IPS DF 19.7 (cell line): ENCODE measurements at regions not wholly inside any gene's neighbourhood (a gene's known extent, or its start where the extent isn't known, plus 50 kb on each side); places are given as distances from the start of the nearest gene placed in this dataset.

Experiments
- DNase-seq: peaks from one replicate; pipeline ENCODE4 v3.0.0-alpha.2; 2013; ENCODE audit warnings: low read depth, low spot score

DNA sequence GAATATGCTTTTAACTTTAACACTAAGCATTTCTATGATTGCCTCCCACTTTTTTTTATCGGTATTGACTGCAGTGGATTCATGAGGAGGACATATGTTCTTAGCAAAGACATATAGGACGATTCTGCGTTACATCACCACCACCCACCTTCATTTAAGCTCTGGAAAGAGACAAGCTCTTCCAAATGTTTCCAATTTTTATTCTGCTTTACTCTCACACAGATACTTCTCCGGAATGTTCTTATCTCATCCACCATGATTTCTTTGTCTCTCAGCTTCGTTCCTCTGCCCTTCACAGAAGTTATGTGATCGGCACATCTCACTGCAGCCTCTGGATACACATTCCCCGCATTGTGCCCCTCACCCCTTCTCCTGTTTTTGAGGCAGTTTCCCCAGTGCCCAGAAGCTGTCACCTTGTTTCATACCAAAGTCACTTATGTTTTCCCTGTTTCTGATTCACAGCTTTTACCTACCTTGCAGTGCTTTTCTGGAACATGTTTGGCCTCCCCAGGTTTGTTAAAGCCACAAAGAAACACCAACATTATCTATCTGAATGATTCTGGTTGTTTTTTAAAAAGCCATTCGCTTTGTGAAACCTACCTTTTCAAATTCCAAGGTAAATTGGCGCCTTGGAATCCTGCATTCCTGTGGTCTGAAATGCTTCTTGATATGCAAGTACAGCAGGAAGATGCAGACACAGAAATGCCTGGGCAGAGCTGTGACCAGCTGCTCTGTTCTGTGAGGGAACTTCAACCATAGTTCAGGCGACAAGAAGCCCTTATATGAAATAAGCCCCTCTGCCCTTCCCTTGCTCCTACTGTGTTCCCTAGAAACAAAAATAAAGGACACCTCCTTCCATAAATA, 1020.2 kb downstream of the TTLL7 start:
- DNase-seq: peak; percentile 69

GRCh38 chr1:82972841-82973553, 1025.9 kb downstream of the TTLL7 start:
- no peak for DNase-seq

GRCh38 chr1:82969340-82969739, 1029.6 kb downstream of the TTLL7 start:
- DNase-seq: no peak

GRCh38 chr1:82962658-82963057, 1036.3 kb downstream of the TTLL7 start:
- DNase-seq: no peak

- no peak for DNase-seq
Observed at GRCh38 chr1:82950606-82951200, 1048.2 kb downstream of the TTLL7 start.

GRCh38 chr1:82948386-82948785, 1050.5 kb downstream of the TTLL7 start:
- DNase-seq: no peak

DNA sequence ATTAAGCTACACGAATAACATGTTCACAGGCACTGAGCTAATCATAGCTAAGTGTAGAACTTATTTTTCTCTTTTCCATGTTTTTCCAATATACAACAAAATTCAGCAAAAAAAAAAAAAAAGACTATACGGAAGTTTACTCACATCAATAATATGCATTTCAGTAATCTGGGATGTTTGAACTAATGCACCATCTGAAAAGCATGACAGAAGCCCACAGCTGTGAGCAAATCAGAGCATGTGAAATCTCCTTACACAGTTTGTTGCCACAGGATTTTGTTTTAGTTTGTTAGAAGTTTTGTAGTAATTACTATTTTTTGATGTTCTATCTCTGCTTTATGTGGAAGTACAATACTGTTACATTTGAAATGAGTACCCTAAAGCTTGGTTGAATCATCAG, 1051.7 kb downstream of the TTLL7 start:
- DNase-seq: no peak

- DNase-seq: no peak
Observed at GRCh38 chr1:82946096-82946605, 1052.8 kb downstream of the TTLL7 start.

DNA sequence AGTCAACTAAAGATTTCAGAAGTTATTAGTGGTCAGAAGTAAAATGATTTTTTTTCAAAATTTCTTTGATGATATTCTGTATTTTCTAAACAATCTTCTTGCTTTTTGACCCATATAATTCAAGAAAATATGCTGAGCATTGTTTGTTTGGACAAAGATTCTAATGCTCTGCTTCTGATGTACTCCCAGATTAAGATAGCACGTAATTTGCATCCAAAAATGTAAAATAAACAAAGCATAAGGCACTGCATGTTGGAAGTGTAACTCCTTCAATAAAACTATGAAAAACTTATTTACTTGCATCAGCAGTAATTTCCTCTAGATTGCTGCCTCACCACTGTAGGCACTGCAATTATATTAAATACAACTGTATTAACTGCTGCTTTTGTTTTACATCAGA, 1054.1 kb downstream of the TTLL7 start:
- no peak for DNase-seq

DNA sequence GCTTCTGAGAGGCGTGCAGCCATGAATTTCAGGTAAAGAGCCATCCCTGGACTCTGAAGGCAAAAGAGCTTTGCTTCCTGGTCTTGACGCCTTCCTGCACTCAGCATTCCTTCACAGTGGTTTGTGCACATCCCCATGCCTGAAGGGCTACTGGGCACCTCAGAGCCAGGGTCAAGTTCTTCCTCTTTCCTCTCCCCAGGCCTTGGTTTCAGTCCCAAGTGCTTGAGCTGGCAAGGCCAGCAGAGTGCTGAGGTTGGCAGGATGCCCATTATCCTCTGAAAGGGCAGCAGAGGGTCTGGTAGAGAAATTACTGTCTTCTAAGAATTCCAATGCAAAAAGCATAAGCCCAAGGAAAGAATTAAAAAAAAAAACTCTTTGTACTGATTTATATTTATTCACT, 1064.9 kb downstream of the TTLL7 start:
- no peak for DNase-seq

DNA sequence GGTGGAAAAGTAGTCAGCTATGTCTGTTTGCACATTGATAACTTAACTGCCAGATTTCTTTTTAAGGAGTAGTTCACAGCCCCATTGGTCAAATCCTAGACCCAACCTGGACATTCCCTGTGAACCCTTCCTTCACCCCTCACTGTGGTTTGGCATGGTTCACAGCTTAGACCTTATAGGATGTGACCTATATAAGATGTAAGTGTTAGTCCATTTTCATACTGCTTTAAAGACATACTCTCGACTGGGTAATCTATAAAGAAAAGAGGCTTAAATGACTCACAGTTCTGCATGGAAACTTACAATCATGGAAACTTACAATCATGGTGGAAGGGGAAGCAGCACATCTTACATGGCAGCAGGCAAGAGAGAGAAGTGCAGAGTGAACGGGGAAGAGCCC, 1066.2 kb downstream of the TTLL7 start:
- no peak for DNase-seq

DNA sequence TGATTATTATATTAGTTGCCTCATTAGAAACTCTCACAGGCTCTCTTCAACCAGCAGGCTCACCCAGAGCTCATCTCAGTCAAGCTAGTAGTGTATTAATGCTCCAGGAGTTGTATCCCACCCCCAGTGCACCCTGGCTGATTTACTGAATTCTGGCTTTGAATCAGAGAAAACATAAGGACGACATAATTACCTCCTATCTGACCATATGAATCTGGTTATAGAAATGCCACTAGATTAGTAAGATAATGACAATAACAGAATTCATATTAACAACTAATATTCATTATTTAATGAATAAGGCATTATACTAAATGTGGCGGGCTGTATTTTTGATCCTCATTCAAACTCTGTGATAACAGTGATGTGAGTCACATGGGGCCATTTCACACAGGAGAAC, 1066.7 kb downstream of the TTLL7 start:
- no peak for DNase-seq

GRCh38 chr1:82931006-82931405, 1067.9 kb downstream of the TTLL7 start:
- DNase-seq: no peak

DNA sequence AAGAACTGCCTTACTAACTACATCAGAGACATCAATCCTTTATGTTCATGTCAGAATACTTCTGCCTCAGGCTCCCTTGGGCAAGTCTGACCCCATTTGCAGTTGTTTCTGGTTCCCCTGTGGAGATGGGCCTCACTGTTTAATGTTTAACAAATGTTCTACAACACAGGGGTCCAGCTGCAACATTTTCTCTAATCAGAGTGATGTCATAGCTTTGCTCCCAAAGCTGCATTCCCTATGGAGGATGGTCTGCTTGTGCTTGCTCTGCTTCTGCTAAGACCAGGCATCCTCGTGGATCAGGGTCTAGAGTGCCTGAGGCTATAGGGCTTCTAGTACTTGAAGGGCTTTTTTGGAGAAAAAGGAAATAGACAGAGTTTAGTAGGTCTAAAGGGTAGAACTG, 1071.2 kb downstream of the TTLL7 start:
- DNase-seq: no peak

- DNase-seq: no peak
Observed at GRCh38 chr1:82924666-82925065, 1074.3 kb downstream of the TTLL7 start.

GRCh38 chr1:82923931-82924330, 1075.0 kb downstream of the TTLL7 start:
- DNase-seq: no peak

- DNase-seq: no peak
Observed at GRCh38 chr1:82921759-82922158, 1077.2 kb downstream of the TTLL7 start.

DNA sequence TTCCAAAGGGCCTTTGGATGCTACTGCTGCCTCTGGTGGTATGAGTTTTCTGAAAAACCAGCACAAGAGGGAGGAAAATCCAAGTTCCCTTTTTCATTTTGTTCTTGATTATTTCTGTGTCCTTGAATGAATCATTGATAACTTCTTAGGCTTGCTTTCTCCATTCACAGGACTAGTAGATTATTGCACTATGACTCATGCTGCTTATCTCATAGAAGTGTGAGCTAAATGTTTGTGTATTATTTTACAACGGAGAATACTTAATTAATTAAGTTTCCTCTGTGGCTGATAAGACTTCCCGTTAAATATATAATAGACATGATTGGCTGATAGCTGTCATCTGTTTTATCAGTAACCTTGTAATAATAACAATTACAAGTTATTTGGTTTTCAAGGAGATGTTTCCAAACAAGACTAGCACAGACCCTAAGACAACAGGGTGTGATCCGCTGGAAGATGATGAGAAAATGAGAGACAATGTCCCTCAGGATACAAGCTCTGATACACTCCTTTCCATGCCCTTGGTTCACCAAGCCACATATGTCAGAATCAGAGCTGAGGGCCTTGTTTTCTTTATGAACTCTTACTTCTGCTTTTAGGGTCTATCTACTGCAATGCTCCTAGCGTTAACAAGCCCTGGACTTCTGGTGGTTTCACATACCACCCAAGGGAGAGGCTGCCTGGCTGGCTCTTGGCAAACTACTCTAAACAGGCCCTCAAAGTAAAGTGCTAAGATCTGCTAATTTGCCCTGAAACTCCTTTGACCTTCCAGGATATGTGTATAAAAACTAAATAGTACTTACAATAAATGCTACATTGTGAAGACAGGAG, 1078.3 kb downstream of the TTLL7 start:
- DNase-seq: no peak

DNA sequence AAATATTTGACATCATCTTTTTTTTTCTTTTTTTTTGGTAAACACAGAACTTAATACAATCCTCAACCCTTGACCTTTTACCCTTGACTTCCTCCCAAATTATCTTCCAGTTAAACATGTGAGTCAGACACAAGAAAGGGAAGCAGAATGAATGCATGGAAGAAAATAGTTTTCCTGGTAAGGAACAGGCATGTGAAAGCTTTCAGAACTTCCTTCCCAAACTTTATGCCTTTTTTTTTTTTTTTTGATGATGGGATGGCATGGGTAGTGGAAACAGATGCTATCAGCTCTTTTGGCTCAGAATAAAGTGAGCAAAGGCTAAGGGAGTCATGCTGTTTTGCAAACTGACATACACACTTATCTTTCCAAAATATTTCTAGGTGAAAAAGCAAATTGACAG, 1079.1 kb downstream of the TTLL7 start:
- no peak for DNase-seq

GRCh38 chr1:82907313-82907712, 1091.6 kb downstream of the TTLL7 start:
- DNase-seq: no peak

- DNase-seq: no peak
Observed at GRCh38 chr1:82903626-82904025, 1095.3 kb downstream of the TTLL7 start.

- DNase-seq: no peak
Observed at GRCh38 chr1:82901561-82901960, 1097.4 kb downstream of the TTLL7 start.
